Activated T-helper 17 cell treated with anti-CD3 and anti-CD28 coated beads, Interleukin-2, amount 50 U/mL, for 72 hours (primary cell): ENCODE measurements at regions not wholly inside any gene's neighbourhood (a gene's known extent, or its start where the extent isn't known, plus 50 kb on each side); places are given as distances from the start of the nearest gene placed in this dataset.

Experiments used
- ATAC-seq: fragments of 150-1000 bp; cut with Tn5 transposase; replicated peaks from 2 replicates; pipeline ENCODE4 v1.10.0; 2021; ENCODE audit warnings: mild to moderate bottlenecking, moderate library complexity
- H3K27ac Mint-ChIP-seq: one replicate; pipeline ENCODE4 v1.8.0; 2022; ENCODE audit warnings: mixed read lengths
- H3K27me3 Mint-ChIP-seq: one replicate; pipeline ENCODE4 v1.8.0; 2022; ENCODE audit warnings: mixed read lengths
- H3K36me3 Mint-ChIP-seq: one replicate; pipeline ENCODE4 v1.8.0; 2022; ENCODE audit warnings: low read depth, mild to moderate bottlenecking, mixed read lengths
- H3K4me1 Mint-ChIP-seq: one replicate; pipeline ENCODE4 v1.8.0; 2022; ENCODE audit warnings: mixed read lengths
- H3K4me3 Mint-ChIP-seq: one replicate; pipeline ENCODE4 v1.8.0; 2022; ENCODE audit warnings: mild to moderate bottlenecking, mixed read lengths
- H3K9me3 Mint-ChIP-seq: one replicate; pipeline ENCODE4 v1.8.0; 2022; ENCODE audit warnings: mixed read lengths

GRCh38 chr6:153677522-153677921 lies 361.5 kb upstream of the OPRM1 start:
- ATAC-seq, result no peak
- Mint-ChIP-seq H3K4me3 (no peak overlapping the region), H3K27ac (no peak overlapping the region), H3K36me3 (no peaks in the 10 kb centered on the region), H3K27me3 (no peaks in the 10 kb centered on the region), H3K9me3 (peaks cover 3% of the 10 kb centered on the region), H3K4me1 (no peaks in the 10 kb centered on the region)

- Mint-ChIP-seq H3K36me3 (no peaks in the 10 kb centered on the region), H3K4me1 (no peaks in the 10 kb centered on the region), H3K9me3 (no peaks in the 10 kb centered on the region), H3K27me3 (no peaks in the 10 kb centered on the region), H3K4me3 (no peak overlapping the region), H3K27ac (no peak overlapping the region)
- no peak for ATAC-seq
Observed at GRCh38 chr6:153673750-153674149, 365.3 kb upstream of the OPRM1 start.

GRCh38 chr6:153673225-153673624 lies 365.8 kb upstream of the OPRM1 start:
- H3K9me3 Mint-ChIP-seq, result no peaks in the 10 kb centered on the region
- no peak for ATAC-seq
- no peaks in the 10 kb centered on the region for H3K36me3 Mint-ChIP-seq
- no peaks in the 10 kb centered on the region for H3K4me1 Mint-ChIP-seq
- no peak overlapping the region for H3K27ac Mint-ChIP-seq
- no peaks in the 10 kb centered on the region for H3K27me3 Mint-ChIP-seq
- H3K4me3 Mint-ChIP-seq, result no peak overlapping the region

DNA sequence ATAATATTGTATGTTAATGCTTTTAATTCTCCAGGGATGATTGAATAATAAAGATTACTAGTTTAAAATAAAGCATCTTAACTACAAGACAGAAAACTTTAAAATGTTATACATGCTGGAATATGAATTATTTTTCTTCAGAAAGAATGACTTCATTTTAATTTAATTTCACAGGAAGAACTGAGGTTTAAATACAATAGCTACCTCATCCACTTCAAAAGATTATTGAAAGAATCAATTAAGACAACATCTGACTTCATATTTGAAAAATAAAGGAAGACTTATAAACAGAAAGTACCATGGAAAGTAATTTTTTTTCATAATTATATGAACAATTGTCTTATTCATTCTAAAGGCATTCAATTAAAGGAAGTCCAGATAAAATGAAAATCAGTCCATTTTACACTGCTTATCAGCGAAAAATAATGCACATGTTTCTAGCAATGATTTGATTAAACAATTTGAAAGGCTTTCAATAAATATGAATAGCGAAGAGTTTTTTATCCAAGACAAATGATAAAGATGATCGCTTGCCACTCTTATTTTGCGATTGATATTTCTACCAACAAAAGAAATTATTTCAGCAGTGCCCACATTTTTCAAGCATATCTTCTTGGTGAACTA lies 368.5 kb upstream of the OPRM1 start:
- H3K4me1 Mint-ChIP-seq, result no peaks in the 10 kb centered on the region
- no peak overlapping the region for H3K27ac Mint-ChIP-seq
- ATAC-seq, result no peak
- H3K36me3 Mint-ChIP-seq, result no peaks in the 10 kb centered on the region
- no peaks in the 10 kb centered on the region for H3K27me3 Mint-ChIP-seq
- no peak overlapping the region for H3K4me3 Mint-ChIP-seq
- H3K9me3 Mint-ChIP-seq, result no peaks in the 10 kb centered on the region

DNA sequence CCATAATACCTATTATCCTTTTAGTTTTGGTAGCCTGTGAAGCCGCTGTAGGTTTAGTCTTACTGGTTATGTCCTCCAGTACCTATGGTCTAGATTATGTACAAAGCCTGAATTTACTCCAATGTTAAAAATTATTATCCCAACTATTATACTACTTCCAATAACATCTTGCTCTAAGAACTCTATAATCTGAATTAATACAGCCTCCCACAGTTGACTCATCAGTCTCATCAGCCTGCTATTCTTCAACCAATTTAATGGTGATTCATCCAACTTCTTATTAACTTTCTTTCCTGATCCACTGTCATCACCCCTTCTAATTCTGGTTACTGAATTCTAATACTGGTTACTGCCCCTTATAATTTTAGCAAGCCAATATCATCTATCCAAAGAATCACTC lies 370.3 kb upstream of the OPRM1 start:
- Mint-ChIP-seq H3K27ac (no peak overlapping the region), H3K36me3 (no peaks in the 10 kb centered on the region), H3K9me3 (no peaks in the 10 kb centered on the region), H3K27me3 (no peaks in the 10 kb centered on the region), H3K4me1 (no peaks in the 10 kb centered on the region), H3K4me3 (no peak overlapping the region)
- no peak for ATAC-seq

GRCh38 chr6:153662982-153663381 lies 376.1 kb upstream of the OPRM1 start:
- H3K27ac Mint-ChIP-seq, result no peak overlapping the region
- peaks cover 3% of the 10 kb centered on the region for H3K9me3 Mint-ChIP-seq
- H3K4me3 Mint-ChIP-seq, result no peak overlapping the region
- H3K36me3 Mint-ChIP-seq, result no peaks in the 10 kb centered on the region
- no peak for ATAC-seq
- no peaks in the 10 kb centered on the region for H3K27me3 Mint-ChIP-seq
- H3K4me1 Mint-ChIP-seq, result no peaks in the 10 kb centered on the region

- Mint-ChIP-seq H3K36me3 (no peaks in the 10 kb centered on the region), H3K4me3 (no peak overlapping the region), H3K27me3 (no peaks in the 10 kb centered on the region), H3K9me3 (no peaks in the 10 kb centered on the region), H3K4me1 (no peaks in the 10 kb centered on the region), H3K27ac (no peak overlapping the region)
- no peak for ATAC-seq
Observed at GRCh38 chr6:153645326-153645725, 393.7 kb upstream of the OPRM1 start.

GRCh38 chr6:153644000-153644399 lies 395.0 kb upstream of the OPRM1 start:
- no peak for ATAC-seq
- H3K27ac Mint-ChIP-seq, result no peak overlapping the region
- H3K36me3 Mint-ChIP-seq, result no peaks in the 10 kb centered on the region
- no peak overlapping the region for H3K4me3 Mint-ChIP-seq
- H3K27me3 Mint-ChIP-seq, result no peaks in the 10 kb centered on the region
- H3K9me3 Mint-ChIP-seq, result peaks cover under 1% of the 10 kb centered on the region
- no peaks in the 10 kb centered on the region for H3K4me1 Mint-ChIP-seq

GRCh38 chr6:153634416-153634815 lies 404.6 kb upstream of the OPRM1 start:
- Mint-ChIP-seq H3K36me3 (no peaks in the 10 kb centered on the region), H3K27me3 (no peaks in the 10 kb centered on the region), H3K4me3 (no peak overlapping the region), H3K27ac (no peak overlapping the region), H3K9me3 (peaks cover 6% of the 10 kb centered on the region), H3K4me1 (no peaks in the 10 kb centered on the region)
- no peak for ATAC-seq

- Mint-ChIP-seq H3K27me3 (no peaks in the 10 kb centered on the region), H3K27ac (no peak overlapping the region)
- ATAC-seq, result no peak
Observed at GRCh38 chr6:153625089-153625488, 414.0 kb upstream of the OPRM1 start.

DNA sequence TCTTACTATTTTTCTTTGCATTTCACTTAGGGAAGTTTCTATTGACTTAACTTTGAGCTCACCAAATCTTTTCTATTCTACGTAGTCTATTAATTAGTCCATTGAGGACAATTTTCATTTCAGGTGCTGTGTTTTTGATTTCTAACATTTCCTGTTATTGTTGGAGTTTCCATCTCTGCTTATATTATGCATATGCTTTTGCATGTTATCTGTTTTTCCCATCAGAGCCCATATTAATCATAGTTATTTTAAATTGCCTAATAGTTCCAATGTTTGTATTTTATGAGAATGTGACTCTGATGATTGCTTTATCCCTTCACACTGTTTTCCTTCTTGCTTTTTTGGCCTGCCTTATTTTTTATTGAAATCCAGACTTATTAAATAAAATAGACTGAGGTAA lies 414.5 kb upstream of the OPRM1 start:
- Mint-ChIP-seq H3K9me3 (no peaks in the 10 kb centered on the region), H3K27me3 (no peaks in the 10 kb centered on the region), H3K4me3 (no peak overlapping the region), H3K36me3 (no peaks in the 10 kb centered on the region), H3K4me1 (no peaks in the 10 kb centered on the region), H3K27ac (no peak overlapping the region)
- no peak for ATAC-seq

More at GRCh38 chr6:153625089-153625488, 414.0 kb upstream of the OPRM1 start:
- Mint-ChIP-seq H3K4me1 (no peaks in the 10 kb centered on the region), H3K9me3 (no peaks in the 10 kb centered on the region), H3K4me3 (no peak overlapping the region), H3K36me3 (no peaks in the 10 kb centered on the region)

DNA sequence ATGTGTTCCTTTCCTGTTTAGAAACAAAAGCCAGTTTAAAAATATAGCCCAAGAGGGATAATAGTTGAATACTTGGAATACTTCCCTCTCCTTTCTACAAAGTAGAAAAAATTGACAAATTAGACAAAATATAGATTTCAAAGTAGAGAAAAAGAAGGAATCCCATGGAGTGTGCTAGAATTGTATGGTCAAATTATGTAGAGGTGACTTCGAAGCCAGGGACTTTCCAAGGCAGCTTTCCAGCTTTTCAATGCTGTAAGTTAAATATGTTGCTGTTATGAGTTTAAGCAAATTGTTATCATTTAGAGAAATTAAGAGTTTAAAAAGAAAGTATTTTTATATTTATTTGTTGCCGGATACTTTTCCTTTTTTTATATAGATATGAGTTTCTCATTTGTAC lies 415.5 kb upstream of the OPRM1 start:
- H3K36me3 Mint-ChIP-seq, result no peaks in the 10 kb centered on the region
- no peaks in the 10 kb centered on the region for H3K4me1 Mint-ChIP-seq
- no peaks in the 10 kb centered on the region for H3K9me3 Mint-ChIP-seq
- H3K27ac Mint-ChIP-seq, result no peak overlapping the region
- H3K4me3 Mint-ChIP-seq, result no peak overlapping the region
- no peak for ATAC-seq
- no peaks in the 10 kb centered on the region for H3K27me3 Mint-ChIP-seq

DNA sequence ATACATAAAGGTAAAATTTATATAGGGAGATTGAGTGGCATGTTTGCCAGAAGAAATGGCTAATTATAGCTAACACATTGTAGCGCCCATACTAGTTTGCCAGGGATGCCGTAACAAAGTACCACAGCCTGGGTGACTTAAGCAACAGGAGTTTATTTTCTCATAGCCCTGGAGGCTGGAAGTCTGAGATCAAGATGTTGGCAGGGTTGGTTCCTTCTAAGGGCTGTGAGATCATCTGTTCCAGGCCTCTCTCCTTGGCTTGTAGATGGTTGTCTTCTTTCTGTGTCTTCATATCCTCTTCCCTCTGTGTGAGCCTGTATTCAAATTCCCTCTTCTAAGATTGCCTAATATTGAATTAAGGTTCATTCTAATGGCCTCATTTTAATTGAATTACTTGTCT lies 417.5 kb upstream of the OPRM1 start:
- H3K27ac Mint-ChIP-seq, result no peak overlapping the region
- no peaks in the 10 kb centered on the region for H3K27me3 Mint-ChIP-seq
- no peaks in the 10 kb centered on the region for H3K9me3 Mint-ChIP-seq
- H3K4me3 Mint-ChIP-seq, result no peak overlapping the region
- no peaks in the 10 kb centered on the region for H3K36me3 Mint-ChIP-seq
- no peaks in the 10 kb centered on the region for H3K4me1 Mint-ChIP-seq
- no peak for ATAC-seq

DNA sequence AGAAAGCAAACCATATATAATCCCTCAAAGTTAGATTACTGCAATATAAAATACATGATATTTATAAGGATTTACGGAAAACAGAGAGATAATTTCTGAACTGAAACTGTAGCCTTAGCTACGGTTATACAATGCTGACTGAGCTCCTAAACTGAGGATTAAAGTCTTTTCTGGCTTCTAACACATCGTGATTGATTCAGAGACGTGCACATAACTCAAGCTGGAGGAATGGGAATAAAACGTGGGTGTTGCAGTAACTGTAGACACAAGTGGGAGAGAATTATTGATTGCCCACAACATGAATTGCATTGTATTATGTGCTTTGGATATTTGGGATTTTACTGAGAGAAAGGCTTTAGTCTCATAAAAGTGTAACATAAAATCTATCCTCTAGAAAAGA lies 418.0 kb upstream of the OPRM1 start:
- Mint-ChIP-seq H3K36me3 (no peaks in the 10 kb centered on the region), H3K27ac (no peak overlapping the region), H3K4me3 (no peak overlapping the region), H3K27me3 (no peaks in the 10 kb centered on the region), H3K9me3 (no peaks in the 10 kb centered on the region), H3K4me1 (no peaks in the 10 kb centered on the region)
- no peak for ATAC-seq

- ATAC-seq, result no peak
- H3K27me3 Mint-ChIP-seq, result no peaks in the 10 kb centered on the region
- H3K36me3 Mint-ChIP-seq, result no peaks in the 10 kb centered on the region
- no peaks in the 10 kb centered on the region for H3K4me1 Mint-ChIP-seq
- H3K4me3 Mint-ChIP-seq, result no peak overlapping the region
- no peaks in the 10 kb centered on the region for H3K9me3 Mint-ChIP-seq
- H3K27ac Mint-ChIP-seq, result no peak overlapping the region
Observed at GRCh38 chr6:153618371-153619322, 420.4 kb upstream of the OPRM1 start.
